DMS153 treated with DMSO at 0.1 percent for 48 hours (cell line): ENCODE measurements at regions not wholly inside any gene's neighbourhood (a gene's known extent, or its start where the extent isn't known, plus 50 kb on each side); places are given as distances from the start of the nearest gene placed in this dataset.

Source experiments
- DNase-seq: peaks from one replicate; lab custom pipeline; 2025; ENCODE audit not compliant: unreplicated experiment; lab: John Stamatoyannopoulos, UW

- DNase-seq: no peak
Measured at GRCh38 chr7:68258609-68259008, 1262.0 kb downstream of the TYW1 start.

- DNase-seq: no peak
Measured at GRCh38 chr7:68265258-68265657, 1268.6 kb downstream of the TYW1 start.

GRCh38 chr7:68266004-68266579 lies 1269.5 kb downstream of the TYW1 start:
- DNase-seq: no peak

- no peak for DNase-seq
Measured at GRCh38 chr7:68267486-68267885, 1270.9 kb downstream of the TYW1 start.

- DNase-seq: no peak
Measured at GRCh38 chr7:68269405-68269804, 1272.8 kb downstream of the TYW1 start.

GRCh38 chr7:68272507-68272906 lies 1275.9 kb downstream of the TYW1 start:
- no peak for DNase-seq

GRCh38 chr7:68276725-68277124 lies 1280.1 kb downstream of the TYW1 start:
- no peak for DNase-seq

- DNase-seq: no peak
Measured at GRCh38 chr7:68279827-68280400, 1283.3 kb downstream of the TYW1 start.

- DNase-seq: no peak
Measured at GRCh38 chr7:68280931-68281330, 1284.3 kb downstream of the TYW1 start.

- peak; percentile 67 for DNase-seq
Measured at GRCh38 chr7:68288144-68288593, 1291.5 kb downstream of the TYW1 start.

- no peak for DNase-seq
Measured at GRCh38 chr7:68291710-68292109, 1295.1 kb downstream of the TYW1 start.

GRCh38 chr7:68295386-68295785 lies 1298.8 kb downstream of the TYW1 start:
- no peak for DNase-seq

- no peak for DNase-seq
Measured at GRCh38 chr7:68304536-68304935, 1293.7 kb upstream of the AUTS2 start.

- no peak for DNase-seq
Measured at GRCh38 chr7:68306692-68307107, 1291.6 kb upstream of the AUTS2 start.

GRCh38 chr7:68309271-68309670 lies 1289.0 kb upstream of the AUTS2 start:
- DNase-seq: no peak

GRCh38 chr7:68309806-68310205 lies 1288.5 kb upstream of the AUTS2 start:
- no peak for DNase-seq

- DNase-seq: no peak
Measured at GRCh38 chr7:68311958-68312357, 1286.3 kb upstream of the AUTS2 start.

- peak; percentile 39 for DNase-seq
Measured at GRCh38 chr7:68313806-68314205, 1284.5 kb upstream of the AUTS2 start.

- no peak for DNase-seq
Measured at GRCh38 chr7:68314208-68314607, 1284.1 kb upstream of the AUTS2 start.

GRCh38 chr7:68317476-68317875 lies 1280.8 kb upstream of the AUTS2 start:
- no peak for DNase-seq

- DNase-seq: no peak
Measured at GRCh38 chr7:68319061-68319460, 1279.2 kb upstream of the AUTS2 start.

GRCh38 chr7:68321076-68321639 lies 1277.1 kb upstream of the AUTS2 start:
- DNase-seq: peak; percentile 92
